Liver (tissue), 3 donors: ENCODE measurements at regions not wholly inside any gene's neighbourhood (a gene's known extent, or its start where the extent isn't known, plus 50 kb on each side); places are given as distances from the start of the nearest gene placed in this dataset.

Experiments
- CTCF ChIP-seq: fragments of 150-350 bp; IDR thresholded peaks from 2 replicates; pipeline ENCODE4 v1.5.1; 2017; ENCODE audit warnings: improper control_type of control experiment, low read depth, low read length; ENCODE audit not compliant: missing input control
- JUND ChIP-seq, 2 donors: IDR thresholded peaks; 2 replicates each; pipeline ENCODE4 v1.6.1; 2016; ENCODE audit warnings: antibody characterized with exemption in 2 of 2
- MAX ChIP-seq: IDR thresholded peaks from 2 replicates; pipeline ENCODE4 v1.6.1; 2016; ENCODE audit warnings: antibody characterized with exemption
- NR2F2 ChIP-seq: IDR thresholded peaks from 2 replicates; pipeline ENCODE4 v1.6.1; 2016; ENCODE audit warnings: antibody characterized with exemption
- RAD21 ChIP-seq, 2 donors: IDR thresholded peaks; 2 replicates each; pipeline ENCODE4 v1.6.1; 2016; ENCODE audit warnings: antibody characterized with exemption in 2 of 2, mild to moderate bottlenecking in 2 of 2
- SP1 ChIP-seq: IDR thresholded peaks from 2 replicates; pipeline ENCODE4 v1.6.1; 2018; ENCODE audit warnings: antibody characterized with exemption, mild to moderate bottlenecking
- TAF1 ChIP-seq: conservative IDR thresholded peaks from 2 replicates; pipeline ENCODE4 v1.6.1; 2016; ENCODE audit warnings: antibody characterized with exemption, mild to moderate bottlenecking
- YY1 ChIP-seq: IDR thresholded peaks from 2 replicates; pipeline ENCODE4 v1.6.1; 2016; ENCODE audit warnings: antibody characterized with exemption, mild to moderate bottlenecking
- TF ChIP-seq, protein P1 (sequence below): IDR thresholded peaks from 2 replicates; pipeline ENCODE4 v1.6.1; 2016; ENCODE audit warnings: antibody characterized with exemption, mild to moderate bottlenecking
- TF ChIP-seq, protein P2 (sequence below): IDR thresholded peaks from 2 replicates; pipeline ENCODE4 v1.6.1; 2016; ENCODE audit warnings: antibody characterized with exemption
- donor health status: healthy.
- donor health status: healthy.

- TF ChIP-seq, protein P1, sequence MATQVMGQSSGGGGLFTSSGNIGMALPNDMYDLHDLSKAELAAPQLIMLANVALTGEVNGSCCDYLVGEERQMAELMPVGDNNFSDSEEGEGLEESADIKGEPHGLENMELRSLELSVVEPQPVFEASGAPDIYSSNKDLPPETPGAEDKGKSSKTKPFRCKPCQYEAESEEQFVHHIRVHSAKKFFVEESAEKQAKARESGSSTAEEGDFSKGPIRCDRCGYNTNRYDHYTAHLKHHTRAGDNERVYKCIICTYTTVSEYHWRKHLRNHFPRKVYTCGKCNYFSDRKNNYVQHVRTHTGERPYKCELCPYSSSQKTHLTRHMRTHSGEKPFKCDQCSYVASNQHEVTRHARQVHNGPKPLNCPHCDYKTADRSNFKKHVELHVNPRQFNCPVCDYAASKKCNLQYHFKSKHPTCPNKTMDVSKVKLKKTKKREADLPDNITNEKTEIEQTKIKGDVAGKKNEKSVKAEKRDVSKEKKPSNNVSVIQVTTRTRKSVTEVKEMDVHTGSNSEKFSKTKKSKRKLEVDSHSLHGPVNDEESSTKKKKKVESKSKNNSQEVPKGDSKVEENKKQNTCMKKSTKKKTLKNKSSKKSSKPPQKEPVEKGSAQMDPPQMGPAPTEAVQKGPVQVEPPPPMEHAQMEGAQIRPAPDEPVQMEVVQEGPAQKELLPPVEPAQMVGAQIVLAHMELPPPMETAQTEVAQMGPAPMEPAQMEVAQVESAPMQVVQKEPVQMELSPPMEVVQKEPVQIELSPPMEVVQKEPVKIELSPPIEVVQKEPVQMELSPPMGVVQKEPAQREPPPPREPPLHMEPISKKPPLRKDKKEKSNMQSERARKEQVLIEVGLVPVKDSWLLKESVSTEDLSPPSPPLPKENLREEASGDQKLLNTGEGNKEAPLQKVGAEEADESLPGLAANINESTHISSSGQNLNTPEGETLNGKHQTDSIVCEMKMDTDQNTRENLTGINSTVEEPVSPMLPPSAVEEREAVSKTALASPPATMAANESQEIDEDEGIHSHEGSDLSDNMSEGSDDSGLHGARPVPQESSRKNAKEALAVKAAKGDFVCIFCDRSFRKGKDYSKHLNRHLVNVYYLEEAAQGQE = no peak
- TF ChIP-seq CTCF = no peak
- TF ChIP-seq JUND (IDR thresholded peaks at IDR 0.05) = no peak
- no peak for TF ChIP-seq NR2F2
- TF ChIP-seq, protein P2, sequence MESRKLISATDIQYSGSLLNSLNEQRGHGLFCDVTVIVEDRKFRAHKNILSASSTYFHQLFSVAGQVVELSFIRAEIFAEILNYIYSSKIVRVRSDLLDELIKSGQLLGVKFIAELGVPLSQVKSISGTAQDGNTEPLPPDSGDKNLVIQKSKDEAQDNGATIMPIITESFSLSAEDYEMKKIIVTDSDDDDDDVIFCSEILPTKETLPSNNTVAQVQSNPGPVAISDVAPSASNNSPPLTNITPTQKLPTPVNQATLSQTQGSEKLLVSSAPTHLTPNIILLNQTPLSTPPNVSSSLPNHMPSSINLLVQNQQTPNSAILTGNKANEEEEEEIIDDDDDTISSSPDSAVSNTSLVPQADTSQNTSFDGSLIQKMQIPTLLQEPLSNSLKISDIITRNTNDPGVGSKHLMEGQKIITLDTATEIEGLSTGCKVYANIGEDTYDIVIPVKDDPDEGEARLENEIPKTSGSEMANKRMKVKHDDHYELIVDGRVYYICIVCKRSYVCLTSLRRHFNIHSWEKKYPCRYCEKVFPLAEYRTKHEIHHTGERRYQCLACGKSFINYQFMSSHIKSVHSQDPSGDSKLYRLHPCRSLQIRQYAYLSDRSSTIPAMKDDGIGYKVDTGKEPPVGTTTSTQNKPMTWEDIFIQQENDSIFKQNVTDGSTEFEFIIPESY = no peak
- no peak for TF ChIP-seq SP1
- no peak for TF ChIP-seq RAD21 (IDR thresholded peaks at IDR 0.05)
- TF ChIP-seq YY1 = no peak
- TF ChIP-seq MAX = no peak
- no peak for TF ChIP-seq TAF1
Observed at GRCh38 chr10:62617652-62618051, 186.9 kb upstream of the ADO start.
